ENCODE measurements at regions not wholly inside any gene's neighbourhood (a gene's known extent, or its start where the extent isn't known, plus 50 kb on each side); places are given as distances from the start of the nearest gene placed in this dataset.

GRCh38 chr3:5295191-5295690 is 107.7 kb downstream of the EDEM1 start:
- no peak overlapping the region for H3K4me3 ChIP-seq (ENCODE audit: low read depth, low read length)
- no peak for DNase-seq (ENCODE audit: low read depth)
- TF ChIP-seq CTCF (IDR thresholded peaks at IDR 0.05; ENCODE audit: control insufficient read depth, extremely low read depth, insufficient read depth), result no peak

GRCh38 chr3:5296362-5296761 is 108.9 kb downstream of the EDEM1 start:
- no peak overlapping the region for H3K4me3 ChIP-seq (ENCODE audit: low read depth, low read length)
- no peak for TF ChIP-seq CTCF (IDR thresholded peaks at IDR 0.05; ENCODE audit: control insufficient read depth, extremely low read depth, insufficient read depth)
- no peak for DNase-seq (ENCODE audit: low read depth)

GRCh38 chr3:5297895-5298294 is 110.4 kb downstream of the EDEM1 start:
- no peak overlapping the region for H3K4me3 ChIP-seq (ENCODE audit: low read depth, low read length)
- no peak for TF ChIP-seq CTCF (IDR thresholded peaks at IDR 0.05; ENCODE audit: control insufficient read depth, extremely low read depth, insufficient read depth)
- no peak for DNase-seq (ENCODE audit: low read depth)

GRCh38 chr3:5298453-5298852 is 110.9 kb downstream of the EDEM1 start:
- DNase-seq (ENCODE audit: low read depth), result no peak
- no peak for TF ChIP-seq CTCF (IDR thresholded peaks at IDR 0.05; ENCODE audit: control insufficient read depth, extremely low read depth, insufficient read depth)
- H3K4me3 ChIP-seq (ENCODE audit: low read depth, low read length), result no peak overlapping the region

- no peak overlapping the region for H3K4me3 ChIP-seq (ENCODE audit: low read depth, low read length)
- TF ChIP-seq CTCF (IDR thresholded peaks at IDR 0.05; ENCODE audit: control insufficient read depth, extremely low read depth, insufficient read depth), result no peak
These were observed 111.7 kb downstream of the EDEM1 start for GRCh38 chr3:5299161-5299560.

GRCh38 chr3:5300638-5301037 is 113.1 kb downstream of the EDEM1 start:
- TF ChIP-seq CTCF (IDR thresholded peaks at IDR 0.05; ENCODE audit: control insufficient read depth, extremely low read depth, insufficient read depth), result no peak
- no peak for DNase-seq (ENCODE audit: low read depth)
- no peak overlapping the region for H3K4me3 ChIP-seq (ENCODE audit: low read depth, low read length)

More at GRCh38 chr3:5299161-5299560, 111.7 kb downstream of the EDEM1 start:
- DNase-seq (ENCODE audit: low read depth), result no peak

- TF ChIP-seq CTCF (IDR thresholded peaks at IDR 0.05; ENCODE audit: control insufficient read depth, extremely low read depth, insufficient read depth), result no peak
- no peak for DNase-seq (ENCODE audit: low read depth)
- no peak overlapping the region for H3K4me3 ChIP-seq (ENCODE audit: low read depth, low read length)
These were observed 114.3 kb downstream of the EDEM1 start for GRCh38 chr3:5301651-5302297.
